ENCODE measurements at regions not wholly inside any gene's neighbourhood (a gene's known extent, or its start where the extent isn't known, plus 50 kb on each side); places are given as distances from the start of the nearest gene placed in this dataset.

GRCh38 chr7:12942609-12943008 lies 255.2 kb downstream of the ARL4A start:
- TF ChIP-seq EGR1 (IDR thresholded peaks at IDR 0.05) (no peak), RAD21 (IDR thresholded peaks at IDR 0.05; ENCODE audit: low read depth) (no peak), USF1 (IDR thresholded peaks at IDR 0.05) (no peak), EP300 (IDR thresholded peaks at IDR 0.05; ENCODE audit: borderline replicate concordance) (no peak)
